Esophagus muscularis mucosa (tissue), 4 donors: ENCODE measurements at regions not wholly inside any gene's neighbourhood (a gene's known extent, or its start where the extent isn't known, plus 50 kb on each side); places are given as distances from the start of the nearest gene placed in this dataset.

Experiments
- DNase-seq: peaks from one replicate; pipeline ENCODE4 v3.0.0-alpha.2; 2017; ENCODE audit errors: extremely low spot score
- H3K27ac ChIP-seq, 4 donors: fragments of 200-600 bp; sonication (generic); replicated peaks in 1 of 4; 1 replicate in 3 of 4; 2 replicates in 1 of 4; pipeline ENCODE4 v1.5.1; 2016 to 2019; ENCODE audit warnings: mild to moderate bottlenecking in 1 of 4
- H3K27me3 ChIP-seq, 4 donors: fragments of 200-600 bp; sonication (generic); one replicate each; pipeline versions ENCODE4 v1.5.1 to v1.6.0; 2016 to 2019
- H3K36me3 ChIP-seq, 4 donors: fragments of 200-600 bp; sonication (generic); one replicate each; pipeline ENCODE4 v1.5.1; 2016 to 2019
- H3K4me1 ChIP-seq, 4 donors: fragments of 200-600 bp; sonication (generic); one replicate each; pipeline ENCODE4 v1.5.1; 2016 to 2019
- H3K4me3 ChIP-seq, 4 donors: fragments of 200-600 bp; sonication (generic); 1 replicate in 2 of 4; 2 replicates in 2 of 4; pipeline ENCODE4 v1.5.1; 2016 to 2019; ENCODE audit warnings: mild to moderate bottlenecking in 4 of 4, moderate library complexity in 1 of 4
- H3K9me3 ChIP-seq, 4 donors: fragments of 200-600 bp; sonication (generic); 1 replicate in 3 of 4; 2 replicates in 1 of 4; pipeline ENCODE4 v1.5.1; 2016 to 2019
- EP300 ChIP-seq: sonication (generic); formaldehyde crosslinking; IDR thresholded peaks from one replicate; pipeline ENCODE4 v1.6.1; 2017; ENCODE audit warnings: antibody characterized with exemption
- POLR2A ChIP-seq: fragments of 450-650 bp; IDR thresholded peaks from one replicate; pipeline ENCODE4 v1.6.1; 2017; ENCODE audit warnings: antibody characterized with exemption, moderate library complexity, mild to moderate bottlenecking, low read depth
- POLR2AphosphoS5 ChIP-seq, 2 donors: sonication (generic); formaldehyde crosslinking; IDR thresholded peaks; one replicate each; pipeline ENCODE4 v1.6.1; 2017; ENCODE audit warnings: antibody characterized with exemption in 2 of 2
- WGBS: methylation state at CpG from one replicate; pipeline ENCODE4 v1.1.5; 2018; 5-methylcytosine and 5-hydroxymethylcytosine counted together
- intact Hi-C: fragments of 100-400 bp; cut with DNase I; formaldehyde crosslinking; loops from one replicate; pipeline ENCODE4 v1.15.1; 2023
- TF ChIP-seq, protein P1 (sequence below), 3 experiments: fragments of 200-600 bp in 2 of 3; fragments of 450-650 bp in 1 of 3; sonication (generic) in 2 of 3; IDR thresholded peaks; one replicate each; pipeline ENCODE4 v1.5.1; 2017 to 2019; ENCODE audit warnings: antibody characterized with exemption in 3 of 3, mild to moderate bottlenecking in 2 of 3, moderate library complexity in 1 of 3

GRCh38 chr4:81346719-81347118, 125.0 kb downstream of the RASGEF1B start:
- no peaks in the 10 kb centered on the region for H3K9me3 ChIP-seq
- H3K4me1 ChIP-seq = no peaks in the 10 kb centered on the region
- H3K4me3 ChIP-seq = no peak overlapping the region
- intact Hi-C loops = no loop called here
- H3K36me3 ChIP-seq = no peaks in the 10 kb centered on the region
- TF ChIP-seq EP300 (no peak), POLR2A (no peak), POLR2AphosphoS5 (IDR thresholded peaks at IDR 0.05) (no peak)
- TF ChIP-seq, protein P1, sequence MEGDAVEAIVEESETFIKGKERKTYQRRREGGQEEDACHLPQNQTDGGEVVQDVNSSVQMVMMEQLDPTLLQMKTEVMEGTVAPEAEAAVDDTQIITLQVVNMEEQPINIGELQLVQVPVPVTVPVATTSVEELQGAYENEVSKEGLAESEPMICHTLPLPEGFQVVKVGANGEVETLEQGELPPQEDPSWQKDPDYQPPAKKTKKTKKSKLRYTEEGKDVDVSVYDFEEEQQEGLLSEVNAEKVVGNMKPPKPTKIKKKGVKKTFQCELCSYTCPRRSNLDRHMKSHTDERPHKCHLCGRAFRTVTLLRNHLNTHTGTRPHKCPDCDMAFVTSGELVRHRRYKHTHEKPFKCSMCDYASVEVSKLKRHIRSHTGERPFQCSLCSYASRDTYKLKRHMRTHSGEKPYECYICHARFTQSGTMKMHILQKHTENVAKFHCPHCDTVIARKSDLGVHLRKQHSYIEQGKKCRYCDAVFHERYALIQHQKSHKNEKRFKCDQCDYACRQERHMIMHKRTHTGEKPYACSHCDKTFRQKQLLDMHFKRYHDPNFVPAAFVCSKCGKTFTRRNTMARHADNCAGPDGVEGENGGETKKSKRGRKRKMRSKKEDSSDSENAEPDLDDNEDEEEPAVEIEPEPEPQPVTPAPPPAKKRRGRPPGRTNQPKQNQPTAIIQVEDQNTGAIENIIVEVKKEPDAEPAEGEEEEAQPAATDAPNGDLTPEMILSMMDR (IDR thresholded peaks at IDR 0.05) = no peak
- no peak for DNase-seq
- H3K27me3 ChIP-seq = no peaks in the 10 kb centered on the region
- 100% methylated on average over 1 of the region's 1 CpG for WGBS
- H3K27ac ChIP-seq = no peak overlapping the region

DNA sequence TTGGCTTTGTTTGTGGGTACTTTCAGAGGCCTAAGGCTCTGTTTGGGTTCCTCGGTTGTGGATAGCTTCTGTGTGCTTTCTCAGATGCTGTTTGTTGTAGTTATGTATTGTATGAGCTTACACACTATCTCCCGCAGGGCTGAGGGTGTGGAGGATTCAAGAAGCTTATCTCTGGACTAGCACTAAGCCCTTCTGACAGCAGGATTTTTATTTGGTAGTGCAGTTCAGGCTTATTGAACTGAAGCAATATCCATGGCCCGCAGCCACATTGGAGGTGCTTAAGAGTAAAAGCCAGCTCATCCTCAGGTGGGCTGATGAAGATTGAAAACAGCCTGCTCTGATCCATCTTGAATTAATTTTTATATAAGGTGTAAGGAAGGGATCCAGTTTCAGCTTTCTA, 128.2 kb downstream of the RASGEF1B start:
- no peak for DNase-seq
- H3K4me1 ChIP-seq = no peaks in the 10 kb centered on the region
- H3K4me3 ChIP-seq = no peak overlapping the region
- TF ChIP-seq, protein P1 (IDR thresholded peaks at IDR 0.05) = no peak
- TF ChIP-seq POLR2AphosphoS5 (IDR thresholded peaks at IDR 0.05) (no peak), EP300 (no peak), POLR2A (no peak)
- 84% methylated on average over 3 of the region's 3 CpGs for WGBS
- H3K27me3 ChIP-seq = no peaks in the 10 kb centered on the region
- intact Hi-C loops = no loop called here
- no peak overlapping the region for H3K27ac ChIP-seq
- H3K9me3 ChIP-seq = no peaks in the 10 kb centered on the region
- no peaks in the 10 kb centered on the region for H3K36me3 ChIP-seq

DNA sequence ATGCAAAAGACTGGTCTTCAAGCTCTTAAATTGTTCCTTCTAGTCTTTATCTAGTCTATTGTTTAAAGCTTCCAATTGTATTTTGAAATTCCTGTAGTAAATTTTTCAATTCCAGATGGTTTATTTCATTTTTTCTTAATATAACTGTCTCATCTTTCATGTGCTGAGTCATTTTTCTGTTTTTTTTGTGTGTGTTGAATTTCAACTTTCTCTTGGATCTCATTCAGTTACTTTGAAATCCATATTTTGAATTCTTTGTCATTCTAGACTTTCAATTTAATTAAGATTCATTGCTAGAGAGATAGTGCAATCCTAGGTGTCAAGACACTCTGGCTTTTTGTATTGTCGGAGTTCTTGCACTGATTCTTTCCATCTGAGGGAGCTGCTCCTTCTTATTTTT, 128.0 kb upstream of the PRKG2 start:
- intact Hi-C loops = no loop called here
- no peaks in the 10 kb centered on the region for H3K4me1 ChIP-seq
- H3K36me3 ChIP-seq = no peaks in the 10 kb centered on the region

GRCh38 chr4:81337211-81337610, 122.2 kb upstream of the PRKG2 start:
- intact Hi-C loops = no loop called here
- no peak for TF ChIP-seq POLR2AphosphoS5 (IDR thresholded peaks at IDR 0.05)
- TF ChIP-seq POLR2A = no peak
- TF ChIP-seq, protein P1 (IDR thresholded peaks at IDR 0.05) = no peak
- no peak for TF ChIP-seq EP300
- 19% methylated on average over 1 of the region's 1 CpG for WGBS

More for the DNA sequence above, 128.0 kb upstream of the PRKG2 start:
- Histone ChIP-seq H3K27me3 (no peaks in the 10 kb centered on the region), H3K4me3 (no peak overlapping the region), H3K27ac (no peak overlapping the region), H3K9me3 (no peaks in the 10 kb centered on the region)
- WGBS = 65% methylated on average over 1 of the region's 1 CpG
- DNase-seq = no peak
- TF ChIP-seq, protein P1 (IDR thresholded peaks at IDR 0.05) = no peak
- TF ChIP-seq EP300 = no peak
- TF ChIP-seq POLR2AphosphoS5 (IDR thresholded peaks at IDR 0.05) = no peak
- TF ChIP-seq POLR2A = no peak

More at GRCh38 chr4:81337211-81337610, 122.2 kb upstream of the PRKG2 start:
- Histone ChIP-seq H3K27ac (no peak overlapping the region), H3K9me3 (no peaks in the 10 kb centered on the region), H3K36me3 (no peaks in the 10 kb centered on the region), H3K4me3 (no peak overlapping the region), H3K27me3 (no peaks in the 10 kb centered on the region), H3K4me1 (no peaks in the 10 kb centered on the region)
- DNase-seq = no peak
